Smooth muscle cell (in vitro differentiated cells): ENCODE measurements at regions not wholly inside any gene's neighbourhood (a gene's known extent, or its start where the extent isn't known, plus 50 kb on each side); places are given as distances from the start of the nearest gene placed in this dataset.

ENCODE experiments used
- DNase-seq: peaks from one replicate; lab custom pipeline; 2025; ENCODE audit not compliant: unreplicated experiment; lab: John Stamatoyannopoulos, UW
- H2AFZ ChIP-seq: fragments of 200-600 bp; sonication (generic); 2 replicates; pipeline ENCODE4 v1.6.0; 2016; ENCODE audit warnings: antibody characterized with exemption, low read depth, mild to moderate bottlenecking
- H3F3A ChIP-seq: fragments of 200-600 bp; sonication (generic); 2 replicates; pipeline ENCODE4 v1.6.0; 2017; ENCODE audit warnings: antibody characterized with exemption, low read depth
- H3K27ac ChIP-seq: fragments of 200-600 bp; sonication (generic); 2 replicates; pipeline ENCODE4 v1.5.1; 2016; ENCODE audit warnings: low read depth, mild to moderate bottlenecking
- H3K27me3 ChIP-seq: fragments of 200-600 bp; sonication (generic); 2 replicates; pipeline ENCODE4 v1.6.1; 2016; ENCODE audit warnings: low read depth, mild to moderate bottlenecking
- H3K36me3 ChIP-seq: fragments of 200-600 bp; sonication (generic); 2 replicates; pipeline ENCODE4 v1.5.1; 2016; ENCODE audit warnings: low read depth
- H3K4me1 ChIP-seq: fragments of 200-600 bp; sonication (generic); 2 replicates; pipeline ENCODE4 v1.5.1; 2016; ENCODE audit warnings: low read depth
- H3K4me2 ChIP-seq: fragments of 200-600 bp; sonication (generic); 2 replicates; pipeline ENCODE4 v1.6.0; 2016; ENCODE audit warnings: mild to moderate bottlenecking
- H3K4me3 ChIP-seq: fragments of 200-600 bp; sonication (generic); 2 replicates; pipeline ENCODE4 v1.5.1; 2016; ENCODE audit warnings: mild to moderate bottlenecking
- H3K79me2 ChIP-seq: fragments of 200-600 bp; sonication (generic); 2 replicates; pipeline ENCODE4 v1.6.0; 2016; ENCODE audit warnings: low read depth, mild to moderate bottlenecking
- H3K9ac ChIP-seq: fragments of 200-600 bp; sonication (generic); 2 replicates; pipeline ENCODE4 v1.6.0; 2016; ENCODE audit warnings: low read depth
- H3K9me3 ChIP-seq: fragments of 200-600 bp; sonication (generic); replicated peaks from 2 replicates; pipeline ENCODE4 v1.5.1; 2016; ENCODE audit warnings: low read depth
- H4K20me1 ChIP-seq: fragments of 200-600 bp; sonication (generic); 2 replicates; pipeline ENCODE4 v1.6.0; 2016; ENCODE audit warnings: low read depth
- WGBS: methylation state at CpG from one replicate; pipeline ENCODE4 v1.1.7; 2016; ENCODE audit warnings: low lambda C conversion rate; 5-methylcytosine and 5-hydroxymethylcytosine counted together
- TF ChIP-seq, protein P1 (sequence below): fragments of 200-600 bp; sonication (generic); IDR thresholded peaks from 2 replicates; pipeline ENCODE4 v1.5.1; 2017; ENCODE audit warnings: borderline replicate concordance, mild to moderate bottlenecking, antibody characterized with exemption; ENCODE audit not compliant: insufficient read depth, poor library complexity, severe bottlenecking

DNA sequence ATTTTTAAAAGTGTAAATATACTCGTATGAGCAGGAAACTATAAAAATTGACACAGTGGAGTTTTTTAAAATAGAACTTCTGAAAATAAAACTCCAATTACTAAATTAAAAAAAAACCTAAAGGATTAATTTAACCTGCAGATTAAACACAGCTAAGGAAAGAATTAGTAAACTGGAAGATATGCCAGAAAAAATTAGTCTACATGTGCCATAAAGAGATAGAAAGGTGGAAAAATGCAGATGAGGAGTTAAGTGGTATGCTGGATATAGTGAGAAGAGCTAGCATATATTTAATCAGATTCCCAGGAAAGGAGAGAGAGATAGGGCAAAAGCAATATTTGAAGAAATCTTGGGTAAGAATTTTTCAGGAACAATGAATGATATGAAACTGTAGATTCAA is 315.8 kb upstream of the CADM1 start:
- no peak overlapping the region for H3K9ac ChIP-seq
- no peaks in the 10 kb centered on the region for H3K4me1 ChIP-seq
- no peak overlapping the region for H2AFZ ChIP-seq
- WGBS: 86% methylated on average over 1 of the region's 1 CpG
- H3K4me2 ChIP-seq: no peak overlapping the region
- no peak for DNase-seq
- no peaks in the 10 kb centered on the region for H3K36me3 ChIP-seq
- no peak overlapping the region for H3K4me3 ChIP-seq
- H3K27me3 ChIP-seq: no peaks in the 10 kb centered on the region
- H3K9me3 ChIP-seq: peaks cover 8% of the 10 kb centered on the region
- TF ChIP-seq, protein P1, sequence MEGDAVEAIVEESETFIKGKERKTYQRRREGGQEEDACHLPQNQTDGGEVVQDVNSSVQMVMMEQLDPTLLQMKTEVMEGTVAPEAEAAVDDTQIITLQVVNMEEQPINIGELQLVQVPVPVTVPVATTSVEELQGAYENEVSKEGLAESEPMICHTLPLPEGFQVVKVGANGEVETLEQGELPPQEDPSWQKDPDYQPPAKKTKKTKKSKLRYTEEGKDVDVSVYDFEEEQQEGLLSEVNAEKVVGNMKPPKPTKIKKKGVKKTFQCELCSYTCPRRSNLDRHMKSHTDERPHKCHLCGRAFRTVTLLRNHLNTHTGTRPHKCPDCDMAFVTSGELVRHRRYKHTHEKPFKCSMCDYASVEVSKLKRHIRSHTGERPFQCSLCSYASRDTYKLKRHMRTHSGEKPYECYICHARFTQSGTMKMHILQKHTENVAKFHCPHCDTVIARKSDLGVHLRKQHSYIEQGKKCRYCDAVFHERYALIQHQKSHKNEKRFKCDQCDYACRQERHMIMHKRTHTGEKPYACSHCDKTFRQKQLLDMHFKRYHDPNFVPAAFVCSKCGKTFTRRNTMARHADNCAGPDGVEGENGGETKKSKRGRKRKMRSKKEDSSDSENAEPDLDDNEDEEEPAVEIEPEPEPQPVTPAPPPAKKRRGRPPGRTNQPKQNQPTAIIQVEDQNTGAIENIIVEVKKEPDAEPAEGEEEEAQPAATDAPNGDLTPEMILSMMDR: no peak
- no peaks in the 10 kb centered on the region for H4K20me1 ChIP-seq
- no peak overlapping the region for H3K27ac ChIP-seq
- H3F3A ChIP-seq: no peaks in the 10 kb centered on the region
- no peaks in the 10 kb centered on the region for H3K79me2 ChIP-seq

GRCh38 chr11:115819014-115819413 is 314.8 kb upstream of the CADM1 start:
- 85% methylated on average over 3 of the region's 3 CpGs for WGBS
- H4K20me1 ChIP-seq: no peaks in the 10 kb centered on the region
- no peaks in the 10 kb centered on the region for H3K4me1 ChIP-seq
- no peak for DNase-seq
- no peak overlapping the region for H2AFZ ChIP-seq
- TF ChIP-seq, protein P1: no peak
- H3K9ac ChIP-seq: no peak overlapping the region
- H3K27me3 ChIP-seq: no peaks in the 10 kb centered on the region
- no peak overlapping the region for H3K4me3 ChIP-seq
- no peaks in the 10 kb centered on the region for H3K36me3 ChIP-seq
- no peak overlapping the region for H3K27ac ChIP-seq
- H3K4me2 ChIP-seq: no peak overlapping the region
- H3K79me2 ChIP-seq: no peaks in the 10 kb centered on the region
- H3K9me3 ChIP-seq: peaks cover 8% of the 10 kb centered on the region
- H3F3A ChIP-seq: no peaks in the 10 kb centered on the region

DNA sequence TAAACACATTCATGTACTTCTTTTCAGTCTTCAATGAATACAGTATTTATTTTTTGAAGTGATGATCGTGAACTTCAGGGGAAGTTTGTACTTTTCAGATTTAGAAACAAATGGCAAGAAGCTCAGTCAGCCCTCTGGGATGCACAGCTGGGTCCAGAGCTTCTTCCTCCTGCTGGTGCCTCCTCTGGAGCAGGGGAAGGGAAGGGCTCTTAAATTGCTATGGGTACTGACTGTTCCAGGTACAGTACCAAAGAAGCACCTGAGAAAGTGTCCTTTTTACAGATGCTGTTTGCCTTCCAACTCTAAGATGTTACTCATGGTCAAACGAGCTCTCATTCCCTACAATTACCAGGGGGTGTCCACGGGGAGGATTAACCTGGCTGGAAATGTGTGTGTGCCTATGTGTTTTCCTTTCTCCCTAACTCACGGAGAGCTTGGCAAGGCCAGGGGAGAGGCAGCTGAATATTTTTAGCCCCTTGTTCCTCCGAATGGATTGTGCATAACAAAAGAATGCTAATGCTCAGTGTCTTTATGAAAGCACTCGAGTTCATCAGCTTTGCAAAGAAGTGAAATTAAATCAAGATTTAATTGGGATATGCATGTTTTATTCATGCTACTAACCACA is 313.7 kb upstream of the CADM1 start:
- peaks cover 8% of the 10 kb centered on the region for H3K9me3 ChIP-seq
- TF ChIP-seq, protein P1: no peak
- WGBS: 53% methylated on average over 6 of the region's 6 CpGs
- H3K79me2 ChIP-seq: no peaks in the 10 kb centered on the region
- no peak overlapping the region for H3K9ac ChIP-seq
- no peak overlapping the region for H2AFZ ChIP-seq
- H3K4me3 ChIP-seq: no peak overlapping the region
- H3K4me2 ChIP-seq: no peak overlapping the region
- no peak for DNase-seq
- no peaks in the 10 kb centered on the region for H3K36me3 ChIP-seq
- no peaks in the 10 kb centered on the region for H3F3A ChIP-seq
- H3K4me1 ChIP-seq: no peaks in the 10 kb centered on the region
- H3K27ac ChIP-seq: no peak overlapping the region
- no peaks in the 10 kb centered on the region for H4K20me1 ChIP-seq
- no peaks in the 10 kb centered on the region for H3K27me3 ChIP-seq

- Histone ChIP-seq H3K79me2 (no peaks in the 10 kb centered on the region), H3K27ac (no peak overlapping the region), H3K9me3 (no peaks in the 10 kb centered on the region), H3K4me2 (no peak overlapping the region), H3K4me3 (no peak overlapping the region), H2AFZ (no peak overlapping the region), H3K4me1 (no peaks in the 10 kb centered on the region), H3F3A (no peaks in the 10 kb centered on the region), H3K9ac (no peak overlapping the region), H4K20me1 (no peaks in the 10 kb centered on the region), H3K27me3 (no peaks in the 10 kb centered on the region), H3K36me3 (no peaks in the 10 kb centered on the region)
- WGBS: 69% methylated on average over 3 of the region's 3 CpGs
- TF ChIP-seq, protein P1: no peak
- DNase-seq: no peak
Measured at GRCh38 chr11:115808351-115808940, 304.2 kb upstream of the CADM1 start.
